ENCODE measurements at regions not wholly inside any gene's neighbourhood (a gene's known extent, or its start where the extent isn't known, plus 50 kb on each side); places are given as distances from the start of the nearest gene placed in this dataset.
A peak's percentile ranks its signal among the peaks of the same experiment; 100 is the strongest.
"Not testable (repeated sequence)": the region's sequence is repeated elsewhere in the genome, so short reads cannot be mapped to it uniquely, and the experiment has no call there.

DNA sequence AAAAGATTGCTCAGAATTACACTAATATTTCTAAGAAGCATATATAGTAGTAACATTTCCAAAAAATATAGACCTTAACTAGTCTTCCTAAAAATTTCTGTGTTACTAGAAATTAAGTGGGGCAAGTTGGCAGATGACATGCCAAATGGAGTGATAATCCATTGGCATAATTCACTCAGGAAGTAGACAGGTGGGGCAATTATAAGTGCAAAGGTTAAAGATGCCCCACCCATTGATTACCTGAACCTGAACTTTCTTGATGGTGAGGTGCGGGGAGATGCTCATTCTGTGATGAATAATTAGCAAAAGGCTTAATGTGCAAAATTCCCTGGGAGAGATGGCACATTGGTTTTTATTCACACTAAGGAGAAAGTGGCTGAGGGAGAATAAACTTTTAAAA is 145.8 kb upstream of the RASGEF1B start:
- no peak for DNase-seq

DNA sequence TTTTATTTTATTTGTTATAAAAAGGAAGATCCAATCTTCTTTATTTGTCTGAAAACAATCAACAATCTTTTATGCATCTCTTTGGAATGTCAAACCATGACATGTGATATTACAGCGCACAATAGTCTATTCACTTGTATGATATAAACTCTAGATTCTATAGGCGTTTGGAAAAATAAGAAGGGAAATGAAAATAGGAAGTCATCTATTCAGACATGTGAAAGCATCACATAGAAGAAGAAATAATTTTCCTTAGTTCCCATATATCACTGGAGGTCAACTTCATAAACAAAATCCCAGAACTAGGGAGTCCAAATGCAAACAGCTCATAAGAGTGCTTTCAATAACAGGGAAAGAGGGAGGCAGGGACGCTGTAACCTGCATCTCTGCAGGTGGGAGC is 139.5 kb upstream of the RASGEF1B start:
- DNase-seq, result no peak

DNA sequence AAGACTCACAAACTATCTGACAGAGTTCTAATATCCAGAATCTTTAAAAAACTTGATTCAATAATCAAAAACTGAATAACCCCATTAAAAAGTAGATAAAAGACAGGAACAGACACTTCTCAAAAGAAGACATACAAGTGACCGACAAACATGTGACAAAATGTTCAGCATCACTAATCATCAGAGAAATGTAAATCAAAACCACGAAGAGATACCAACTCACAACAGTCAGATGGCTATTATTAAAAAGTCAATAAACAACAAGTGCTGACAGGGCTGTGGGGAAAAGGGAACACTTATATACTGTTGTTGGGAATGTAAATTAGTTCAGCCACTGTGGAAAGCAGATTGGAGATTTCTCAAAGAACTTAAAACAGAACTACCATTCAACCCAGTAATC is 138.1 kb upstream of the RASGEF1B start:
- no peak for DNase-seq

DNA sequence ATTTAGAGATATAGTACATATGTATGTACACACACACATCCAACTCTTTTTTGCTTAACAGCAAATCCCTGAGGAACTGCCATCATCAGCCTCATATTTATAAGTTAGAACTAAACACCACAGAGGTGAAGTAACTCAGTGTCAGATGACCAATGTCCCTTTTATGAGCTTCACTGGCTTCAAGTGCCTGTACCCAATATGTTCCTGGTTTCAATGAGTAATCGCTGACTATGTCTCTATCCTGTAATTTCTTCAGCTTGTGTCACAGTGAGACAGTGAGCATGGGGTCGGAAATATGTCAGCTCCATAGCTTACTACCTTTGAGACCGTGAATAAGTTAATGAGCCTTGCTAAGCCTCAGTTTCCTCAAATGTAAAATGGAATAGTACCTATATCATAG is 136.2 kb upstream of the RASGEF1B start:
- DNase-seq, result no peak

DNA sequence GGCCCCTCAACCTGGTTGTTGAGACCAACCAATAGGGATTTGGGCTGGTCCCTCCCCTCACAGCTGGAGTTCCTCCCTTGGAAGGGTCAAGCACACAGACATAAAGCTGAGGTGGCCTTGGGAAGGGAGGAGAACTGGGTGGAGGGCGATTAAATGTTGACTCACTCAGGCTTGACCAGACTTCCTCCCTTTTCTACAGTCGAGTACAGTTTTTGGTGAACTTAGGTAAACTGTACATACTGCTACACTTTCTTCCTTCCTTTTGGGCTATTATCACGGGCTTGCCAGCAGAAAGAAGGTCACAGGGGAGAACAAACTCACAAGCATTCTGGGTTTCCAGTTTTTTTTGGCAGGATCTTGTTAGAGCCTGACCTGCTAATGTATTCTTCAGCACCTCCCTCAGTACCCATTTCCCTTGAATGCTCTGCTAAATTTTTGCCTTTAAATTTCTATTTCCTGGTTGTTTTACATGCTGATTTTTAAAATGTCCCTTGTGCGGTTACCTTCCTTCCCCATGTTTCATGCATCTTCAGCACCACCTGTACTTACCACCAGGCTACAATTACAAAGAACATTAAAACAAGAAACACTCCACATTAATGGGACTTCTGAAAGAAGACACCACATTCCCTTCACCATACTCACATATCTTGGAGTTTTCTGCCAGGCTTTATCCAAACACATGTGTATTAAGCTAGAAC is 135.2 kb upstream of the RASGEF1B start:
- no peak for DNase-seq

DNA sequence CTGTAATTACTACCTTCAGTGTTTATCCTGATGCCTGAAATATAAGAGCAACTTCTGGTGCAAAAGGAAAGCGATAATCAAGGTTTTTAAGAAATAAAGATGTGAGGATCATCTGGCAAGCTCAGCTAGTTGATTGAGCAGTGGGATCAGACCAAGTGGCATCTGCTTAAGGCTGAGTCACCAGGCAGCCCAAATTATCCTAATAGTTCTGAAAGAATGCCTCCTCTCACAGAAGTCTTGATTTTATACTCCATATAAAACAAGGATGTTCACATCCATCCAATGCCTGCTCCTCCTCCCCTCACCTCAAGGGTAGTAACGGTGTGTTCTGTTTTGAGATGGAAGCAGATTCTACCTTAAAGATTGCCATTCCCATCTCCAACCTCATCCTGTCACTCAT is 134.5 kb upstream of the RASGEF1B start:
- DNase-seq, result no peak

DNA sequence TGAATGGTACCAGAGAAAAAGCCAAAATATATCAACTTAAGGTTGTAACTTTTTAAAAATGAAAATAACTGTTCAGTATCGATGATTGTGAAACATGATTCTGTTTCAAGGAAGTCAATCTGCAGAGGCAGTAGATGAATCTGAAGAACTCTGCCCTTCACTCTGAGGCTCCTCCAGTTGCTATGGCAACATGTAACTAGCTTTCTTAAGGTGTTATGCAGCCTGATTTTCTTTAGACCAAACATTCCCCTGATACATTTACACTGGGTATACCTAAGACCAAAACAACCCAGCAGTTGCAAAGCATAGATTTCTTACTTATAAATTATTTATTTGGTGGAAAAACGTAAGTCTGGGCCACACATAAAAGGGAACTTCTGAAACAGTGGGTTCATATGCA is 133.6 kb upstream of the RASGEF1B start:
- no peak for DNase-seq

DNA sequence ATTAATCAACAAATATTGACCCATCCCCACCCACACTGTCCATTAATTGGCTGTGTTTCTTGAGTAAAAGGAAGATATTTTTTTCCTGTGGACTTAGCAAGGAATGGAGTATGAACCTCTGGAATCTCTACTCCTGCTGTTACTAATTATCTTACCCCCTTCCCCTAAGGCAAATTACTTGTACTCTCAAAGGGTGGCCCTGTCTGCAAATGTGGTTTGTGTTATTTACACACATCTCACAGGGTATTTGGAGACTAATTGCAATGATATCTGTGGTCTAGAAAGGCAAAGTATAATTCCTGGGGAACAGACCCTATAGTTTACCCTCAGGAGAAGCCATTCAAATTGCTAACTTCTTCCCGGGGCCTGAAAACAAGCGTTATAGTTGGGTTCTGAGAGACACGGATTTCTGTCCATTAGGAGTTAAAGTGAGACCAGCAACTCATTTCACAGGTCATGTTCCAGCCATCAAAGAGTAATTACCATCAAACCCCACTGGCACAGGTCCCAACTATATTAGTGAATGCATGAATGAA is 133.0 kb upstream of the RASGEF1B start:
- DNase-seq, result no peak

DNA sequence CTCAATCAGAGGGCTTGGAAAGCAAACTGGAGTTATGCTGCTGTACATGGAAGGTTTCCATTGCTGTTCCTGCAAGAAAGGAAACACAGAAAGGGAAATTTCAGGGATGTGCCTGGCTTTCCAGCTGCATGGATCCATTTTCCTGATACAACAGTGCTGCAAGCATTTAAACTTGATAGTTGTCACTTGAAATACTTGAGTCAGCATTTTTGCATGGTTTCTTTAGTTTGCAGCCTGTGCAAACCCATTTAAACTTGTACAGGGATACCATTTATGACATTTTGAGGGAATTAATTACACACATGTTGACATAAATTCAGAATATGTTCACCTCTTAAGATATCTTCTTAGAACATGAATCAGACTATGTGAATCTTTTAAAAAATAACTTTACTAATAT is 131.1 kb upstream of the RASGEF1B start:
- no peak for DNase-seq

DNA sequence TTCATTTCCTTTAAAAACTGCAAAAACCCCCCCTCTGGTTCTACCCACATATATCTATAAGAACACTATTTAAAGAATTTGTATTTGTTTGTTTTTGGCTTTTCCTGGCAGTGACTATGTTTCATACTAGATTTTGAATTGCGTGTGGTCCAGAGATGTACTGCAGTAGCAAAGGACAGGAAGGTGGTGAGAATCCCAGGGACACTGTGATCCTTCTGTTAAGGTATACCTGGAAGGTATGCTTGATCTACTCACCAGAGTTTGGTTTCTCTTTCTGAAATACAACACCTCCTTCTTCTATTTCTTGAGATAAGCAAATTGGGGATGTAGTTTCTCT is 129.6 kb upstream of the RASGEF1B start:
- no peak for DNase-seq

DNA sequence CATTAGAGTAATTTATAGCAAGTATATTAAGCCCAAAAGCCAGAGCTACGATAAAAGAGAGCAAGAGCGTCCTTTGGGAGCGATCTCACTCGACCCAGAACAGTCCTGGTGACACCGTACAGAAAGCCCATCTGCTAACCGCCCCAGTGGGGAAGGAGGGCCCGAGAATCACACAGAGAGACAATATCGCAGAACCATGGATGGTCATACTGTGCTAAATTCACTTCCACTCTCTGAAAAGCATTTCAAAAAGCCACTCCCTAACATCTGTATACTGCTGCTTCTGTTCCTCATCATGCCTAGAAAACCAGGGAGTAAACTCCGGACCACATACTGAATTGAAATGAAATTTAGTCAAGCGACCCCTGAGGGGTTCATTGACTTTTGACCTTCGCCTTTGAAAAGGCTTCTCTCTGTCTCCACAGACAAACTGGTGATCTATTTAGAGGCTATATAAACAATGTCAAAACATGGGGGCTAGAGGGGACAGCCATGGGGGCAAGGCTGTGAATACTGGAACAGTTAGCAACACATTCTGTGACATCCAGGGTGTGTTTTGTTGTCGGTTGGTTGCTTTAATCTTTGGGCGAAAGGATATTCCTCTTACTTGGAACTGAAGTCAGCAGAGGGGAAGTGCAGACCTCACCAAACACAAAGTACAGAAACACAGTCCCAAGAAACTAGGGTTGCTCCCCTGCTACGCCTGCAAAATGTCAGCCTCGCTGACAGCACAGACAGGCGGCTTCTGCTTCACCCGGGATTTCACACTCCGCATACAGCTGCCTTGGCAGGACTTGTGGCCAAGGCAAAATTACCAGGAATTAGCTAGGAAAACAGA is 129.0 kb upstream of the RASGEF1B start:
- DNase-seq, result peak; percentile 71

DNA sequence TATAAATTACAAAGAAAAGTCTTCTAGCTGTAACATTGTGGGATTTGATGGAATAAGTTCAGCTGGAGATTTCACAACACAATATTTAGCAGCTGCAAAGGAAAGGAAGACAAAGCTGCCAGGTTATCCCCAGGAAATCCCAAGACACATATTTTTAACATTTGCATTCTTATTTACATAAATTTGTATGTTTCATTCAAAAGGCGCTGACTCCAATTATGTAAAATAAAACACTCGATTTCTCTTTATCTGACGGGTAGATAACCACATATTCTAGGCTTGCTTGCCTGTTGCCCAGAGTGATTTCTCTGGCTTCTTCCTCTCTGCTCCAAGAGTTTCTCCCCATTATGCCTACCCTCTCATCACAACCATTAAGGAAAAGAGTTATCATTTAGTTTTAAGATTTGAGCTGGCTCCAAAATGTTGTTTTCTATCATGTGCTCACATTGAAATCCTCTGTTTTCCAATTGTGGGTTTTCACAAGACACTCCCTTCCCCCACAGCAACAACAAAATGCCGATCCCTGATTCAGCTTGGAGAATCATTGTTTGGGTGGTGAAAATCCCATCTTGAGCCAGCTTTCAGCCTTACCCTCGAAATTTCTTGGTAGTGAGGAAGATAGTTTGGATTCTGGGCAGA is 128.2 kb upstream of the RASGEF1B start:
- no peak for DNase-seq

DNA sequence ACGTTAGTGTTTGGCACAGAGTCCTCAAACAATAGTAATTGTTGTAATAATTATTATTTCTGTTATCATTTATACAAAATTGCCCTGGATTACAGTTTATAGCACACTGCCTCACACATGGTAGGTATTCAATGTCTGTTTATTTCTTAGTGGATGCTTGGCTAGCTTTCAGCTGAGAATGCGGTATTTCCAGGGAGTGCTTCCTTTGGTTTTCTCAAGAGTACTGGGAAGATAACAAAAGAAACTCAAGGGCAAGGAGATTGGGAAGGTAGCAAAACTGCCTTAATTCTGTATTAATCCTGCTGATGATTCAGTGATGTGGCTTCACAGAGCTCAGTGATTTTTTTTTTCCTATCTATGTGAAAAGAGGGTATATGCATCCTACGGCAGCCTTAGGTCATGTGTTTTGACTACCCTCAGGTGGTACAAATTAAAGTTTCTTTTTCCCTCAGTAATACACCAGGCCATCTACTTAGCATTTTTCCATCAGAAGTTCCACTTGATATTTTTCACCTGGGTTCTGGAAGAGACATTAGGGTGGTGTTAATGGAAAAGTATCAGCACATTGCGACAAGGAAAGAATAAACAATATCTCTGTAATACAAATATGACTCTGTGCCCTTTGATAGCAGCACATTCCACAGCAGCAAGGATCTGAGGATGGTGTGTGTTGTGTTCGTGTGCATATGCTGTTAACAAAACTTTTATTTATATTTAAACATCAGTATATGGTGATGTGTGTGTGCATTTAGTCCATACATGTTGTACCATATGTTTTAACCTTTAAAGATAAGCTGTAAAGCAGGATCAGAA is 124.3 kb upstream of the RASGEF1B start:
- DNase-seq, result no peak

DNA sequence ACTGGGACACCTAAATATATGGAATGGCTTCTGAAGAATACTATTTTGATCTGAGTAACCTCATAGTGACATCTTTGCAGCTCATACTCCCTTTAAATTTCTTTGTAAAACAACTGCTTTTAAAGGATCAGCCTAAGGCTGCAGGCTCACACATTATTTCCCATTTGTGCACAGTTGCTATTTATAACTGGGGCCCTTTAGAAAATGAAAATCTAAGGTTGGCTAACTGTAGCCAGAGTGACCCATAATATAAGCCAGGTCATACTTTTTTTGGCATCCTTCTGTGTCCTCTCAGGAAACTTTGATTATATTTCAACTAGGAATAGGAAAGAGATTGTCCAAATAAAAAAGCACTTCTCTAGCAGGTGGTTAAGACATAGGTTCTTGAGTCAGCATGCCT is 123.6 kb upstream of the RASGEF1B start:
- DNase-seq, result no peak

DNA sequence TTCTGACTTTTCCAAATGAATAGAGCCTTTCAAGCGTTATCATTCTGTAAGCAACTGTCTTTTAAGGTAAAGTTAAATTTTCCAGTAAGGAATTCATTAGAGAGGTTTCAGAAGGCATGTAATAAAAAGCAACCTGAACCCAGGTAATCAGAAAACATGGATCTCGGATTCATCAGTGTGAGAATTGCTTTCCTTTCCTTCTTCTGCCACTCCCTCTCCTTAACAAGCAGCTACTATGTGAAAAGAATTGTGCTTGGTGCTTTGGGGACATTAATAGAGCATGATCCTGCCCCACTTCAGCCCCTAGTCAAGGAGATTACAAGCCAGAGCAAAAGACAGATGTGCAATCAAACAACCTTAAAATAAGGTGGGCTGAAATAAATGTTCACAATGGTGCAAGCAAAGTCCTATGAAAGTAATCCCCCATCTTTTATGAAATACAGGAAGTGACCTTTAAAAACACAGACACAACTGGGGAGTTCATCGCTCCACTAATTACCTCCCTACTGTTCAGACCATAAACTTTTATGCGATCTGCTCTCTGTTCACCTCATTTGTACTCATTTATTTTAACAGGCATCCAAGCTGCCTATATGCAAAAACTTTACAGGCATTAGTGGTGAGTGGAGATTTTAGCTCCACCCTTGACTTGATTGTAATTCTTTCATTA is 122.9 kb upstream of the RASGEF1B start:
- no peak for DNase-seq

DNA sequence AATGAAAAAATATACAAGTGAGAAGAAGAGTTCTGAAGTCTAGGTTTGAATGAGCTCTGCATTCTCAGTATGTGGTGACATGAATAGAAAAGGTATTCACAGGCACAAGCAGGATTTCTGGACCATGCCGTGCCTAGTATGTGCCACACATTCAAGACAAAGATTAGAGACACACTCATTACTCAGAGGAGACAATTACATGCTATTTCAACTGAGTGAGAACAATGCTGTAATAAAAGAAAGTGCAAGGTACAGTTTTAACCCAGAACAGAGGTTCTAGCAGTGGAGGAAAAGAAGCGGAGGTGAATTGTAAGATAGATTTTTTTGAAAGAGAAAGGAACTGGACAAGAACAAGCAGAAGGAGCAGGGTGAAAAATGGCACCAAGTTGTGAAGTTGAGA is 121.0 kb upstream of the RASGEF1B start:
- no peak for DNase-seq

DNA sequence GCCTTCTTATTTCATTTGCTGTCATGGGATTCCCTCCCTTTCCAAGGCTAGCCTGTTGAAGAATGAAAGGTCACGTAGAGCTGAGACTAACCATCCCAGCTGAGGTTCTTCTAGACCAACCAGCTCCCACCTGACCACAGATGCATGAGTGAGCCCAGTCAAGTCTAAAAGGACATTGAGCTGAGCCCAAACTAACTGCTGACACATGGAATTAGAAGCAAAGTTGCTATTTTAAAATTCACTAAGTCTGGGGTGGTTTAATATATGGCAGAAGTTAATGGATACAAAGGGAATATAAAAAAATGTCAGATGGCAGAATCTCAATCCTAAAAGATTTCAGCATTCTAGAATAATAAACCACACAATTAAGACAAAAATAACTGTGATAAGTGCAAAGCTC is 118.9 kb upstream of the RASGEF1B start:
- DNase-seq, result no peak

DNA sequence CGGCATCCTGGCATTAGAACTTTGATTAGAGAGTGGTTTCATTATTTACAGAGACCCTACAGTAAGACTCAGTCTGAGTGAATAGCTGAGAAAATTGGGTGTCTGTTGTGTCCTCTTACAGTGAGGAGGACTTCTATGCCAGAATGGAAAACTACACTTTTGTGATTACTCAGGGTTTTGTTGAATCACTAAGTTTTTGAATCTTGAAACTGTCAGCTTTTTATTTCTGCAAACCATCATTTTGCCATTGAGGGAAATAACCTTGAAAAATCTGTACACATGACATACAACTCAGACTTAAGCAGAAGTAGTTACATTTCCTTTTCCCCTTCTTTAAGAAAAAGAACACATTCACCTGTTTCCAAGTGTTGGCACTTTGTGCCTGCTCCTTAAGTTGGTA is 117.6 kb upstream of the RASGEF1B start:
- DNase-seq, result no peak

DNA sequence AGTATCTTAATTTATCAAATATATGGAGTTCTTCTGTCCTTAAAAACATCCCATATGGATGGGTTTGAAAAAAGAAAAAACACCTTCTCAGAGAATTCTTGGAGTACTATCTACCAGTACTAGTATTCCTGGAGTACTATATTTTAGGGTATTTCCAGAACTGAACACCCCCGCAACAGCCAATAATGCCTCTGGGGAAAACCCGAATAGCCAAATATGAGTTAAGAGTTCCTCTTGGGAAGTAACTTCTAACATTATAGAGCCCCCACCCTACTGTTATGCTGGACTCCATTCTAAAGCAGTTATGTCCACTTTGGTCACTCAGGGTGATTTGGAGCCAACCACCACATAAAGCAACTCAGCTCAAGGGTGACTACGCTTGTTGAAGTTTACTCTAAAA is 115.0 kb upstream of the RASGEF1B start:
- DNase-seq, result no peak

DNA sequence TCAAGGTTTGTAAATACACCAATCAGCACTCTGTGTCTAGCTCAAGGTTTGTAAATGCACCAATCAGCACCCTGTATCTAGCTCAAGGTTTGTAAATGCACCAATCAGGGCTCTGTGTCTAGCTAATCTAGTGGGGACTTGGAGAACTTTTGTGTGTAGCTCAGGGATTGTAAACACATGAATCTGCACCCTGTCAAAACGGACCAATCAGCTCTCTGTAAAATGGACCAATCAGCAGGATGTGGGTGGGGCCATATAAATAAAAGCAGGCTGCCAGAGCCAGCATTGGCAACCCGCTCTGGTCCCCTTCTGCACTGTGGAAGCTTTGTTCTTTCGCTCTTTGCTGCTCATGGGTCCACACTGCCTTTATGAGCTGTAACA is 109.3 kb upstream of the RASGEF1B start:
- DNase-seq, result not testable (repeated sequence)

DNA sequence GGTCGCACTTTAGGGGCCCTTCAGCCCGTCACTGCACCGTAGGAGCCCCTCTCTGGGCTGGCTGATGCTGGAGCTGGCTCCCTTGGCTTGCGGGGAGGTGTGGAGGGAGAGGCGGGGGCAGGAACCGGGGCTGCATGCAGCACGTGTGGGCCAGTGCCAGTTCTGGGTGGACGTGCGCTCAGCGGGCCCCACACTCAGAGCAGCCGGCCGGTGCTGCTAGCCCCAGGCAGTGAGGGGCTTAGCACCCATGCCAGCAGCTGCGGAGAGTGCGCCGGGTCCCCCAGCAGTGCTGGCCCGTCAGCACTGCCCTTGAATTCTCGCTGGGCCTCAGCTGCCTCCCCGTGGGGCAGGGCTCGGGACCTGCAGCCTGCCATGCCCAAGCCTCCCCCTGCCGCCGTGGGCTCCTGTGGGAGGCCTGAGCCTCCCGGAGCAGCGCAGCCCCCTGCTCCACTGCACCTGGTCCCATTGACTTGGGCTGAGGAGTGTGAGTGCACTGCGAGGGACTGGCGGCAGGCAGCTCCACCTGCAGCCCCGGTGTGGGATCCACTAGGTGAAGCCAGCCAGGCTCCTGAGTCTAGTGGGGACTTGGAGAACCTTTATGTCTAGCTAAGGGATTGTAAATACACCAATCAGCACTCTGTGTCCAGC is 108.8 kb upstream of the RASGEF1B start:
- no peak for DNase-seq

DNA sequence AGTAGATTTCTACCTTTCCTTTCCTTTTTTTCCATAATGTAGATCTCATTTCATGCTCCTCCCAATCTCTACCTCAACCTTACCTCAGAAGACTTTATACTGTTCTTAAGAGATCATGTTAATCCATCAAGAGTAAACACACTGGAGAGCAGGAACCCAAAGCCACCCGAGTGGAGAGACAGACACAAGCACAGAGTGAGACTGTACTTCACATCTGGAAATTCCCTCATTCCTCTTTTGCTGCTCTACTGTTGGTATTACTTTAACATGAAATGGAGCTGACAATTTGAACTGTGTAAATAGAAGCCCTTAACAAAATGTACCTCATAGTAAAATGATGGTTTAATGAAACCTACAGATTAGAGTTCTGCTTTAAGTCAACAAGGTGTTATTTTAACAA is 105.7 kb upstream of the RASGEF1B start:
- DNase-seq, result no peak
